SW480 (cell line): ENCODE measurements at regions not wholly inside any gene's neighbourhood (a gene's known extent, or its start where the extent isn't known, plus 50 kb on each side); places are given as distances from the start of the nearest gene placed in this dataset.

ENCODE experiments used
- DNase-seq: peaks from one replicate; pipeline ENCODE4 v3.0.0-alpha.2; 2016; ENCODE audit warnings: low spot score

DNA sequence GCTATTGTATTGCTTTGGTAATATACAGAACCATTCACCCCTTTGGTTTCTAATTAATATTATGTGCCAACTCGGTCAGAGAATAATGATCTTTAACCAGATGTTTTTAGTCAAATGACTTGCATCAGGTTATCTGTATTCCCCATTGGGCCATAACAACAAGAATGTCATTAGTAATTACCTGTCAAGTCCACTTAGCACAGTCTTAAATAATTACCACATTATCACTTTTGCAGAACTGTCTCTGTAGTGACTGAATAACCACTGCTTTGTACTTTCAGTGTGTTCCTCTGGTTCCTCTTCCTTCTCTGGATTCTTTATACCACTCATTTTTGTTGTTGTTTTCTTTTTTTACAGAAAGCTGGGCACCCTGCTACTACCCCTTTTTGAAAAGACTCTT, 257.7 kb upstream of the SPOCK3 start:
- no peak for DNase-seq

DNA sequence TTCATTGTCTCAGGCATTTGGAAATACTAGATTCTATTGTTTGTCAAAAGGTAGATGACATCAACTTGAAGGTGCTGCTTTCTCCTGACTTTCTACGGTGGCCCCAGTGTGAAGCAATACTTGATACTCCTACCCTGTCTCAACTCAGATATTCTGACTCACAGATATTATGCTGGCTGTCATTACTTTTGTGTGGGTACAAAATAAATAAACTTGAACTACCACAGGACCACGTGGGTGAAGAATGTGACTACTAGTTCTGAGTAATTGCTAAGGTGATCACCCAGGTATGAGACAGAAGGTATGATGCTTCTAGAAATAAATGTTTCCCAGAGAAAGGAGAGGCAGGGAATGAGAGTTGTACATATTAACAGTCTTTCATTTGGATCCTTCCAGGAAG, 275.3 kb upstream of the SPOCK3 start:
- DNase-seq = no peak

DNA sequence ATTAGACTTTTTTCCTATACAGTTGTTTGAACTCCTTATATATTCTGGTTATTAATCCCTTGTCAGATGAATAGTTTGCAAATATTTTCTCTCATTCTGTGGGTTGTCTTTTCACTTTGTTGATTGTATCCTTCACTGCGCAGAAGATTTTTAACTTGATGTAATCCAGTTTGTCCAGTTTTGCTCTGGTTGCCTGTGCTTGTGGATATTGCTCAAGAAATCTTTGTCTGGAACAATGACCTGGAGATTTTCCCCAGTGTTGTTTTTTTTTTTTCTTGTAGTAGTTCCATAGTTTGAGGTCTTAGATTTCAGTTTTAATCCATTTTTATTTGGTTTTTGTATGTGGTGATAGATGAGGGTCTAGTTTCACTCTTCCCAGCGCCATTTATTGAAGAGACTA, 289.8 kb upstream of the SPOCK3 start:
- DNase-seq = no peak

DNA sequence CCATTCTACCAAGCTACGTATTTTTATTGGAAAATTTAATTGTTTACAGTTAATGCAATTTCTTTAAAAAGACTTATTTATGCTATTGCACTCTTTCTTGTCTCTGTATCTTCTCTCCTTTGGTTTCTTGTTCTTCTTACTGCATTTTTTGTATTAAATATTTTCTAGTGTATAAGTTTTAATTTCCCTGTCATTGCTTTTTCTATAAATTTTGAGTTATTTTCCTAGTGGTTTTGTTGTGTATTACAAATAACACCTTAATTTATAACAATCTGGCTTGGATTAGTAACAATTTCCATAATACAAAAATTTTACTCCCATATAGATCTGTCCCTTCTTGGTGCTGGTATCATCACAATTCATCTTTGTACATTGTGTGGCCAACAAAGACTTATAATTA, 303.5 kb upstream of the SPOCK3 start:
- no peak for DNase-seq

GRCh38 chr4:167541286-167541685, 307.0 kb upstream of the SPOCK3 start:
- DNase-seq = no peak

DNA sequence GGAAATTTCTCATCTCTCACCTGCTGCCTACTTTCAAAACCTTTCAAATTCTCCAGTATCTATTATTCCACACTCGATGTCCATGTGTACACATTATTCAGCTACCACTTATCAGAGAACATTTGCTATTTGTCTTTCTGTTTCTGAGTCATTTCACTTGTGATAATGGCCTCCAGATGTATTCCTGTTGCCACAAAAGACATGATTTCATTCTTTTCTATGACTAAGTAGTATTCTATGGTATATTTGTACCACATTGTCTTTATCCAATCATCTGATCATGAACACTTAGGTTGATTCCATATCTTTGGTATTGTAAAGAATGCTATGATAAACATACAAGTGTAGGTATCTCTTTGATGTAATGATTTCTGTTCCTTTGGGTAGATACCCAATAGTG, 310.1 kb upstream of the SPOCK3 start:
- DNase-seq = no peak

DNA sequence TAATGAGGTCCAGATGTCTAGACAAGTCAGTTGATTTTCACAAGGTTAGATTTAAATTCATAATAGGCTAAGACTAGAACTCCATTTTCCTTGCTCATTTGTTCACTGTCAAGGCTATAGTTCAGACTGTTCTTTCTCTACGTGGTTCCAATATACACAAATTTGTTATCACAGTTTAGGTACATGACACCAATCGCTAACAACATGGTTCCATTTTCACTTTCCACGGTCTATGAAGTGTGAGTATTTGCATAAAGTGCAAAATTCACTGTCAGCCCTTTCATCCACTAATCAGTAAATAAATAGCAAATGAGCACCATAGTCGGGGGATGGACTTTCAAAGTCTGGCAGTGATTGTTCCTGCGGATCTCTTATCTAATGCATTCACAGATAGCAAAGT, 315.7 kb upstream of the SPOCK3 start:
- no peak for DNase-seq

GRCh38 chr4:167555338-167556022, 321.2 kb upstream of the SPOCK3 start:
- DNase-seq = no peak

DNA sequence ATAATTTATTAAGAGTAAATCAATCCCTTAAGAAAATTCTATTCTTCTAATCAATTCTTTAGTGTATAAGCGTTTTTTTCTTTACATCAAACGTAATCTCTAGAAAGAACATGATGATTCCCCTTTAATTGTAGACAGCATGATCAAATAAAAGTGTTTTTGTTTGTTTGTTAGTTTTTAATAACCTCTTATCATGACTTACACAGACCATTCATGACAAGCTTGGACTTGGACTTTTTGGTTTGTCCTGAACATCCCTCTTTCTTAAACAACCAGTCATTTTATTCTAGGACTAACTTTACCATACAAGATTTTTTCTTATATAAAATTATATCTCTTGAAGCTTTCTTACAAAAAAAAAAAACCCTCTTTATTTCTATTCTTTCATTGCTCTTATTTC, 344.6 kb upstream of the SPOCK3 start:
- no peak for DNase-seq

DNA sequence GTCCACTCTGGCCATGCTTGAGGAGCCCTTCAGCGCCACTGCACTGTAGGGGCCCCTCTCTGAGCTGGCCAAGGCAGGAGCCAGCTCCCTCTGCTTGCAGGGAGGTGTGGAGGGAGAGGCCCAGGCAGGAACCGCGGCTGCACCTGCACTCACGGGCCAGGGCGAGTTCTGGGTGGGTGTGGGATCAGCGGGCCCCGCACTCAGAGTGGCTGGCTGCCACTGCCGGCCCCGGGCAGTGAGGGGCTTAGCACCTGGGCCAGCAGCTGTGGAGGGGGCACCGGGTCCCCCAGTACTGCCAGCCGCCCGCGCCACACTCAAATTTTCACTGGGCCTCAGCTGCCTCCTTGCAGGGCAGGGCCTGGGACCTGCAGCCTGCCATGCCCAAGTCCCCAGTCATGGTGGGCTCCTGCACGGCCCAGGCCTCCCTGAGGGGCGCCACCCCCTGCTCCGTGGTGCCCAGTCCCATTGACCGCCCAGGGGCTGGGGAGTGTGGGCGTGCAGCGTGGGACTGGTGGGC, 347.2 kb upstream of the SPOCK3 start:
- DNase-seq = no peak

DNA sequence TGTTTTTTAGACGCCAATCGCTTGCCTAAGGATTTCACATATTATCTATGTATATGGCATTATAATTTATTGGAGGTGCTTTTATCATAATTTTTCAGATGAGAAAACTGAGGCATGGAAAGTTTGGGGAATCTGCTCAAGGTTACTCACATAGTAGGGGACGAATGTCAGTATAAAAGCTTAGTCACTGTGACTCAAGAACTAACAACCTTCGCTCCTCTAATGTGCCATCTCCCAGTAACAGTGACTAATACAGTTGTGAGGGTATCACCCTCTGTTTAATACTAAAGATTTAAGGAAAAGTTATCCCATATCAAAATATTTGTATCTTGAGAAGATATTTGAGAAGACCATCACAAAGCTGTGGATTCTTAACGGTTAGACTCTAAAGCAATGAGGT, 353.1 kb upstream of the SPOCK3 start:
- DNase-seq = no peak

GRCh38 chr4:167595898-167596297, 361.6 kb upstream of the SPOCK3 start:
- no peak for DNase-seq

DNA sequence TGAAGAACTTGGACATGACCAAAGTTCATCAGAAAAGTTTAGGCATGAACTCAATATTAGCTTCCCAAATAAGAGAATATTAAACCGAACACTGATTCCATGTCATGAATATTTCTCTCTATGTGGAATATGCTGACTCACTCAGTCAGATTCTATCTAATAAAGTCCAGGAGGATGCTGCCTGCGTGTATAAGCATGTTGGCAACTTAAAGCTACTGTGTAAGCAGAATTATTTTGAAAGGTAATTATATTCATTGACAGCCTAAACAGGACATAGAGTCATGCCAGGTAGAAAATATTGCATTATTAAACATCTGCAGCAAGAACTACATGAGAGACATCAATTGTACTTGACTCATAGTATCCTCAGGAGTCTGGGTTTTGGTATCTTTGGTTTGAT, 367.9 kb upstream of the SPOCK3 start:
- DNase-seq = no peak

DNA sequence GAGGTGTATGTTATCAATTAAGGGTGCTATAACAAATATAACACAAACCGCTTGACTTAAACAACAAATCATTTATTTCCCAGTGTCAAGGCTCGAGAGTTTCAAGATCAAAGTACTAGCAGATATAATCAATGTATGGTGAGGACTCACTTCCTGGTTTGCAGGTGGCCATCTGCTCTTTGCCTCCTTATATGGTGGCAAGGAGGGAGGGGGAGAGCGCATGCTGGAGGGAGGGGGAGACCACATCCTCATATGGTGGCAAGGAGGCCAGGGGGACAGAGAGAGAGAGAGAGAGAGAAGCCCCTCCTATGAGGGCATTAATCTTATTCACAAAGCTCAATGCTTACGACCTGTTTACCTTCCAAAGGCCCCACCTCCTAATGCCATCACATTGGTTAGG, 372.3 kb upstream of the SPOCK3 start:
- no peak for DNase-seq

GRCh38 chr4:167613381-167613780, 379.1 kb upstream of the SPOCK3 start:
- DNase-seq = no peak

- DNase-seq = no peak
Measured at GRCh38 chr4:167614866-167615265, 380.6 kb upstream of the SPOCK3 start.

- DNase-seq = no peak
Measured at GRCh38 chr4:167616476-167616875, 382.2 kb upstream of the SPOCK3 start.

- DNase-seq = peak; percentile 6
Measured at GRCh38 chr4:167622481-167623240, 388.4 kb upstream of the SPOCK3 start.

GRCh38 chr4:167623241-167623572, 388.9 kb upstream of the SPOCK3 start:
- no peak for DNase-seq

- DNase-seq = no peak
Measured at GRCh38 chr4:167629272-167629671, 395.0 kb upstream of the SPOCK3 start.

DNA sequence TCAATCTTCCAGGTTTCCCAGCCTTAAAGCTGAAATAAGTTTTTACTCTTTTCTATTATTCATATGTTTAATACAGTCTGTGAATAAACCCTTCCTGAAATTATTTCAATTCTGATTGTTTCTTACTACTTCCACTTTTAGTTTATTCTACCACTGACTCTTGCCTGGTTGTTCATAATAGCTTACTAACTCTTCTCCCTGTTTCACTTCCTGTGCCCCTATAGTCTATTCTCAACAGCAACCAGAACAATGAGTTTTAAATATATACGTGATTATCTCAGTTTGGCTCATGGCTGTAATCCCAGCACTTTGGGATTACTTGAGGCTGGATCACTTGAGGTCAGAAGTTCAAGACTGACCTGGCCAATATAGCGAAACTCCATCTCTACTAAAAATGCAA, 408.0 kb upstream of the SPOCK3 start:
- DNase-seq = no peak

- no peak for DNase-seq
Measured at GRCh38 chr4:167645358-167645757, 411.1 kb upstream of the SPOCK3 start.

GRCh38 chr4:167652267-167652666, 418.0 kb upstream of the SPOCK3 start:
- DNase-seq = no peak

GRCh38 chr4:167688660-167689142, 403.6 kb upstream of the ANXA10 start:
- DNase-seq = no peak
